Fibroblast of skin of back (primary cell): ENCODE measurements at regions not wholly inside any gene's neighbourhood (a gene's known extent, or its start where the extent isn't known, plus 50 kb on each side); places are given as distances from the start of the nearest gene placed in this dataset.

Source experiments
- DNase-seq: peaks from one replicate; pipeline ENCODE4 v3.0.0-alpha.2; 2013

DNA sequence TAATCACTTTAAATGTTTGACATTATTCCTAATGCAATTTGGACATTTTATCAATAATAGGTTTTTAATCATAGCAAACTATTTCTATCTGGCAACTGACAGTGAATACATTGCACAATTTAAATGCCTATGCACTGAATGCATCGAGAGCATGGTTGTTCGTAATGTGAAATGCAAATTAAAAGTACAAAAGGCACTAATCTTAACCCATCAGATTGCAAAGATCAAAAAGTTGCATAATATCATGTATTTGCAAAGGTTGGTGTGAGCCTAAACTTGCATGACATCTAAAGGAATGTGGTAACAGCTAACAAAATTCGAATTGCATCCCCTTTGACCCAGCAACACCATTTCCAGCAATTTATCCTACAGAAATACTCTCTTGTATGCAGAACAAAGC is 469.9 kb upstream of the IRAK1BP1 start:
- DNase-seq, result no peak

- no peak for DNase-seq
Observed at GRCh38 chr6:78398292-78398691, 469.1 kb upstream of the IRAK1BP1 start.

DNA sequence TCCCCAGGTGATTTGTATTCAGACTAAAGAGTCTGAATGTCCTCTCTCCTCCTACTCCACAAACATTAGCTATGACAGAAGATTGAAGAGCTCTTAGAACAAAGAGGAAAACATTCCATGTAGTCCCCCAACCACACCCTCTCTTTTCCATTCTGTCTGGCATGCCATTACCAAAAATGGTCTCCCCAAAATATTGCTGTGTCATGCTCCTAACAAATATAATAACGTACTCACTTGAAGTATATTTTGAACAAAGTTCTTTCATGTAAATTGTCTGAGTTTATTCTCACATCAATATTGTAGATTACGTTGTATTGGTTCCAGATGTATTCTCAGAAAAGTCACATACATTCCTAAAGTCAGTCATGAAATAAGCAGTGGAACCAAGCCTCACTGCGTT is 467.3 kb upstream of the IRAK1BP1 start:
- DNase-seq, result peak; percentile 5

DNA sequence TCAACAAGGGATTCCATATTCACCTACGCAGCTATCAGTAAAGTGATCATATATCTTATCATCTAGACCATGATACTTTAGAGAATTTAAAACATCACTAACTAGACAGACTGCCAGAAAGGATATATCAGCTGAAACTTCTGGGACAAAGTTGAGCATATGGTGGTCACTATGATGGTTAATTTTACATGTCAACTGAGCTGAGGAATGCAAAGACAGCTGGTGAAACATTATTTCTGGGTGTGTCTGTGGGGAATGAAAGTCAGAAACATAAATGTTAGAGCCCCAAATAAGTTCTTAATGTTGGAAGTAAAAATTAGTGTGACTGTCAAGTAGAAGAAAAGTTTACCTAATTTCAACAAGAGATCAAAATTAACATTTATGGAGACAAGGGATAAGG is 440.0 kb upstream of the IRAK1BP1 start:
- no peak for DNase-seq

DNA sequence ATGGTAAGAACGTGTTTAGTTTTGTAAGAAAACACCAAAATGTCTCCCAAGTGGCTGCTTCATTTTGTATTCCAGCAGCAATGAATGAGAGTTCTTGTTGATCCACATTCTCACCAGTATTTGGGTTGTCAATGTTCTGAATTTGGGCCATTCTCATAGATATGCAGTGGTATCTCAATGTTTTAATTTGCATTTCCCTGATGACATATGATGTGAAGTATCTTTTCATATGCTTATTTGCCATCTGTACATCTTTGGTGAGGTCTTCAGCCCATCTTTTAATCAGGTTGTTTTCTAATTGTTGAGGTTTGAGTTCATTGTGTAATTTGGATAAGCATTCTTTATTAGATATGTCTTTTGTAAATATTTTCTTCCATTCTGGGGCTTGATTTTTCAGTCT is 436.8 kb upstream of the IRAK1BP1 start:
- DNase-seq, result no peak

DNA sequence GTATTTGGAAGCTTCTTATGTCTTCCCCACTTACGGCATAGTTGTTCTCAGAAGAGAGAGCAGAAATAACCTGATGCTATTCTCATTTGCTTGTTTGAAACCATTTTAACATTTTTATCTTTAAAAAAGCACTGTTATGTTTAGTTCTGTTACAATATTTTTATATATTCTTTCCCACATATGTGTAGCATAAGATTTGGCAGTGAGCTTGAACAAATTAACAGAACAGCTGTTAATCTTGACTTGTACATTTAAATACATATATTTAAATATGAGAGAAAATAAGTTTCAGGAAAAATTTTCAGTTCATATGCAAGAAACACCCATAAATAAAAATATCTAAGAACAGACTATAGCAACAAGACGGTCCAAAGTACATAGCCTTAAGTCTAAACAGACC is 431.7 kb upstream of the IRAK1BP1 start:
- DNase-seq, result no peak

- peak; percentile 30 for DNase-seq
Observed at GRCh38 chr6:78436335-78436734, 431.0 kb upstream of the IRAK1BP1 start.

GRCh38 chr6:78438135-78438534 is 429.2 kb upstream of the IRAK1BP1 start:
- DNase-seq, result no peak

DNA sequence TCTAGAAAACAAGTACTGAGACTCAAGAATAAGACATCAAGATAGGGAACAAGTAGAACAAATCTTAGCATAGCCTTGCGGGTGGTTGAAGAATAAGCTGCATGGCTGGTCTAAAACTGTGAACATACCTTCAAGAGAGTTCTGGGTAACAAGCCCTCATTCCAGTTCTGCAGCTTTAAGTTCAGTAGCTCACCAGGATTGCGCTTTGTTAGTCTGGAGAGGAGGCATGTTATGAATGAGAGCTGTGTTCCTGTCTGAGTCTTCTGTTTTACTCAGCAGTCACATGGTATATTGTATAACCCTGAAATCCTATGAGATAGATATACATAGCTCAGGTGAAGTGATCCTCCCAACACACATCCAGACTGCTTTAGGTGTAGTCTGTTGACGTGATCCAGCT is 406.6 kb upstream of the IRAK1BP1 start:
- no peak for DNase-seq

DNA sequence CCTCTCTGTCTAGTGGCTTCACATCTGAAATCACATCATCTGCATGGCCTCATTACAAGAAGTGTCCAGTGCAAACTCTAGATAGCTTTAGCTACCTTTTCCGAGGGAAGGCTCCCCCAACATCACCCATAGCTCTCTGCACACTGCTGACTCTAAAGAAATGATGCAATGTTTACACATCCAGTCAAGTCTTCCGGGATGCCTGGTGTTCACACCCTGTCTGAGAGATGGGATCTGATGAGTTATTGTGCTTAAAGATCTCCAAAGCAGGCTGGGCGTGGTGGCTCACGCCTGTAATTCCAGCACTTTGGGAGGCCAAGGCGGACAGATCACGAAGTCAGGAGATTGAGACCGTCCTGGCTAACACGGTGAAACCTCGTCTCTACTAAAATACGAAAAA is 404.6 kb upstream of the IRAK1BP1 start:
- no peak for DNase-seq

DNA sequence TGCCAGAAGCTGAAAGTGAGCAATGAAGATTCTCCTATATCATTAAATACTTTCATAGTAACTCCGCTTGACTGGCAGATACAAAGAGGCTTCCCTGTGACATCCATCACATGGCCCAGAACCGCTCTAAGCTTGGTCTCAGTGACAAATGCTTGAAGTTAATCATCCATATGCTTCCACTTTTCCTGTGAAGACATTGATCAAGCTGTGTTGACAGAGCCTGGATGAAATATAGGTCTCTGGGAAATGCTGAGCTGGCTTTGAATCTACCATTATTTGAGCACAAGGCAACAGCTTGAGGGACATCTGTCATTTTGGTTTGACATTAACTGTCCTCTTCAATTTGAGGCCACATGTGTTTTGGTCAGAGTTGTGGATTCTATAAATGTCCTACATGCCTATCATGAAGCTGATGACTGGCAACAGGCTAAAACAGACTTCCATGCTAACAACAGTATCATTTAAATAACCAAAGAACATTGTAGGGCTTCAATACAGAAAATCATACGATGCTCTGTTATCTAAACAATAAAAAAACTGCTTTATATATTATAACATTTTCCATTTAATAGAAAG is 402.2 kb upstream of the IRAK1BP1 start:
- no peak for DNase-seq

DNA sequence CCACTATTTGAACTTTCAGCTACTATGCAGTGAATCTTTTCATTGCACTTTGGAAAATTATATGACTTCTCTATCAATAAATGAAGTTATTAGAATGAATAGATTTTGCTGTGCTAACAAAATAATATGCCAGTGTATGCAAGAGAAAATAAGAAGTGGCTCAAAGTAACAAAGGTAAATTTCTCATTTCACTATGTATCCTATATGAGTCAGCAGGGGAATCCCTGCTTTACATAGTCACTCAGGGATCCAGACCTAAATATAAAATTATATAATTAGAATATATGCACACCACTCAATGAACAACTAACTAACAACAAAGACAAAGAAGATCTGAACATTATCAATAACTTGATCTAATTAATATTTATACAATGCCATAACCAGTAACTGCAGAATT is 390.8 kb upstream of the IRAK1BP1 start:
- no peak for DNase-seq

- DNase-seq, result no peak
Observed at GRCh38 chr6:78482801-78483552, 384.4 kb upstream of the IRAK1BP1 start.

GRCh38 chr6:78483553-78484197 is 383.7 kb upstream of the IRAK1BP1 start:
- peak; percentile 30 for DNase-seq

DNA sequence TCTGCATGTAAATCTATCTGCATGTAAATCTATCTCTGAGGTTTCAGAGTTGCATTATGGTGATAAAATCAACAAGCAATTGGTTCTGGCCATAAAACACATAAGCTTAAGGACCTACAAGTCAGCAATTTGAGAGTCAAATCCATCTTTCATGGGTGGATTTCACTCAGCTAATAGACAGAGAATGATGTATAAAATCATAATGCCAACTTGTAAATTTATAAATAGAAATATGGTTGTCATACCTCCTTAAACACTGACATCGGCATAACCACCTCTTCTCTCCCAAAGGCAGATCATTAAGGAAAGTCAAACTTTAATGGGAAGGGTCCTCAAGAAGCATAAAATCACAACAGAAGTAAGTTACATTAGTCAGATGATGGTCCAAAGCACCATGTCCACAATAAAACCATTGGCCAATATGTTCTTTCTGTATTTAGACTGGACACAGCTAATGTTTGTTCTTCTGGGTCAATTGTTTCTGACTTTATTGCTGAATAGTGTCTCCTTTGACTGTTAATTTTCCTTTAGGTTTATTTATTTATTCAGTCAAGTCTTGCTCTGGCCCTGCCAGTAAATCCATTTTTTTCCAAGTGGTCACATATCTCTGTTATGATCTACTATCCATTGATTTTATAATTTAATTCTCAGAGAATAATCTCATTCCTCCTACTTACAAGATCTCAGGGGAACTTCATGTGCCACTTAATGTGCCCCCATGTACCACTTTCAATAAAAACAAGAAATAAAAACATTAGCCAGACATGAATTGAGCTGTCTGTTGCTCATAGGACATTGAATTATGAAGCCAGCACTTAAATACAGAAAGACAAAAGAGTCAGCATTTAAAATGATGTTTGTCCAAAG is 382.9 kb upstream of the IRAK1BP1 start:
- no peak for DNase-seq

- peak; percentile 63 for DNase-seq
Observed at GRCh38 chr6:78487401-78487800, 379.9 kb upstream of the IRAK1BP1 start.

- DNase-seq, result peak; percentile 59
Observed at GRCh38 chr6:78489874-78490273, 377.5 kb upstream of the IRAK1BP1 start.

- DNase-seq, result peak; percentile 61
Observed at GRCh38 chr6:78492351-78493017, 374.9 kb upstream of the IRAK1BP1 start.

DNA sequence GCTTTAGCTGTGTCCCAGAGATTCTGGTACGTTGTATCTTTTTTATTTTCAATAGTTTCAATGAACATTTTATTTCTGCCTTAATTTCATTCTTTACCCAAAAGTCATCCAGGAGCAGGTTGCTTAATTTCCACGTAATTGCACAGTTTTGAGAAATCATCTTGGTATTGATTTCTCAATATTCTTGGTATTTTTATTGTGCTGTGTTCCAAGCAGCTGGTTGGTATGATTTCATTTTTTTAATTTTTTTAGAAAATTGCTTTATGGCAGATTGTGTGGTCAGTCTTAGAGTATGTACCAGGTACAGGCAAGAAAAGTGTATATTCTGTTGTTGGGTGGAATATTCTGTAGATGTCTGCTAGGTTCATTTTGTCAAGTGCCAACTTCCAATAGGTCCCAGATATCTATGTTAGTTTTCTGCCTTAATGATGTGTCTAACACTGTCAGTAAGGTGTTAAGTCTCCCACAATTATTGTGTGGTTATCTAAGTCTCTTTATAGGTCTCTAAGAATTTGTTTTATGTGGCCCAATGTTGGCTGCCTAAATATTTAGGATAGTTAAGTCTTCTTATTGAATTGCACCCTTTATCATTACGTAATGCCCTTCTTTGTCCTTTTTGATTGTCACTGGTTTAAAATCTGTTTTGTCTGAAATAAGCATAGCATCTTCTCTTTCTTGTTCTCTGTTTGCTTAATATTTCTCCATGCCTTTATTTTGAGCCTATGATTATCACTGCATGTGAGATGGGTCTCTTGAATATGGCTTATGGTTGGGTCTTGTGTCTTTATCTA is 366.9 kb upstream of the IRAK1BP1 start:
- no peak for DNase-seq

DNA sequence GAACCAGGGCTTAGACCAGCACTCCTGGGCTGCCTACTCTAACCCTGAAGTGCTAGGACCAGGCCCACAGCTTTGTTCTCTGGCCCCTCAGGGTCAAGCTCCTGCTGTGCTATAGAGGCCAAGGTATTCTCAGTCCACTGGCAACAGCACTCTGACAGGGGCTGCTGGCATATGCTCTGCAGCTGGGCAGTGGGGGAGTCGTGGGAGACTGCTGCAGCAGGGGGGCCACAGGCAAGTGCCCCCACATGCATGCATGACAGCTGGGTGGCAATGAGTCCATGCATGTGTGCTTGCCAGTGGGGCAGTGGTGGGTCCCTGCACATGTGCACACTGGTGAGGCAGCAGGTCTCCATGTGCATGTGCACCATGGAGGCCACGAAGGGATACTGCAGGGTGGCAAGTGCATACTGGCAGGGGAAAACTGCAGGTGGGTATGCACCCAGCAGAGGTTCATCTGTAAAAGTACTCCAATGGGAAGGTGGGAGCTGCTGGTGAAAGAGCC is 364.9 kb upstream of the IRAK1BP1 start:
- DNase-seq, result no peak

GRCh38 chr6:78505178-78505577 is 362.2 kb upstream of the IRAK1BP1 start:
- no peak for DNase-seq
